GM18505 (cell line): ENCODE measurements at regions not wholly inside any gene's neighbourhood (a gene's known extent, or its start where the extent isn't known, plus 50 kb on each side); places are given as distances from the start of the nearest gene placed in this dataset.
A peak's percentile ranks its signal among the peaks of the same experiment; 100 is the strongest.
"Not testable (repeated sequence)": the region's sequence is repeated elsewhere in the genome, so short reads cannot be mapped to it uniquely, and the experiment has no call there.

ENCODE experiments used
- ATAC-seq: cut with Tn5 transposase; IDR thresholded peaks from one replicate; pipeline ENCODE4 v1.9.1; 2021; ENCODE audit not compliant: unreplicated experiment
- POLR2A ChIP-seq: IDR thresholded peaks from 4 replicates; pipeline ENCODE4 v1.6.1; 2011; ENCODE audit warnings: borderline replicate concordance; ENCODE audit not compliant: insufficient read depth, insufficient read length; ENCODE audit errors: extremely low read depth

GRCh38 chr3:177852001-177852807, 654.9 kb upstream of the TBL1XR1 start:
- no peak for ATAC-seq

GRCh38 chr3:177855021-177855420, 657.7 kb upstream of the TBL1XR1 start:
- no peak for ATAC-seq
- no peak for TF ChIP-seq POLR2A

More at GRCh38 chr3:177852001-177852807, 654.9 kb upstream of the TBL1XR1 start:
- TF ChIP-seq POLR2A: no peak

GRCh38 chr3:177860184-177860583, 662.9 kb upstream of the TBL1XR1 start:
- no peak for TF ChIP-seq POLR2A
- no peak for ATAC-seq

GRCh38 chr3:177862962-177863491, 665.7 kb upstream of the TBL1XR1 start:
- no peak for TF ChIP-seq POLR2A
- ATAC-seq: no peak

- ATAC-seq: not testable (repeated sequence)
These were observed 665.0 kb upstream of the KCNMB2 start for GRCh38 chr3:177871267-177871666.

- TF ChIP-seq POLR2A: no peak
These were observed 658.0 kb upstream of the KCNMB2 start for GRCh38 chr3:177878192-177878591.

GRCh38 chr3:177878957-177879356, 657.3 kb upstream of the KCNMB2 start:
- ATAC-seq: no peak
- TF ChIP-seq POLR2A: no peak

More at GRCh38 chr3:177878192-177878591, 658.0 kb upstream of the KCNMB2 start:
- no peak for ATAC-seq

- TF ChIP-seq POLR2A: no peak
- no peak for ATAC-seq
These were observed 654.9 kb upstream of the KCNMB2 start for GRCh38 chr3:177881351-177881750.

GRCh38 chr3:177882124-177882648, 654.0 kb upstream of the KCNMB2 start:
- ATAC-seq: no peak
- no peak for TF ChIP-seq POLR2A

- no peak for ATAC-seq
- TF ChIP-seq POLR2A: no peak
These were observed 653.1 kb upstream of the KCNMB2 start for GRCh38 chr3:177883091-177883490.

- no peak for TF ChIP-seq POLR2A
- ATAC-seq: no peak
These were observed 652.3 kb upstream of the KCNMB2 start for GRCh38 chr3:177883957-177884356.

- no peak for TF ChIP-seq POLR2A
- ATAC-seq: no peak
These were observed 651.2 kb upstream of the KCNMB2 start for GRCh38 chr3:177885063-177885462.

- ATAC-seq: no peak
- no peak for TF ChIP-seq POLR2A
These were observed 649.7 kb upstream of the KCNMB2 start for GRCh38 chr3:177886501-177886900.

- no peak for TF ChIP-seq POLR2A
- ATAC-seq: peak; percentile 55
These were observed 648.8 kb upstream of the KCNMB2 start for GRCh38 chr3:177887475-177887874.

GRCh38 chr3:177889161-177889560, 647.1 kb upstream of the KCNMB2 start:
- ATAC-seq: no peak
- no peak for TF ChIP-seq POLR2A
